GM21423 (cell line): ENCODE measurements at regions not wholly inside any gene's neighbourhood (a gene's known extent, or its start where the extent isn't known, plus 50 kb on each side); places are given as distances from the start of the nearest gene placed in this dataset.

ENCODE experiments used
- ATAC-seq: cut with Tn5 transposase; IDR thresholded peaks from one replicate; pipeline ENCODE4 v1.9.1; 2021; ENCODE audit warnings: mild to moderate bottlenecking, moderate library complexity; ENCODE audit not compliant: unreplicated experiment

- no peak for ATAC-seq
Measured at GRCh38 chr4:18247189-18247588, 225.6 kb upstream of the LCORL start.

GRCh38 chr4:18242919-18243693 is 221.6 kb upstream of the LCORL start:
- no peak for ATAC-seq

- no peak for ATAC-seq
Measured at GRCh38 chr4:18241727-18242126, 220.2 kb upstream of the LCORL start.

GRCh38 chr4:18234108-18234507 is 212.6 kb upstream of the LCORL start:
- no peak for ATAC-seq

- no peak for ATAC-seq
Measured at GRCh38 chr4:18231726-18232125, 210.2 kb upstream of the LCORL start.

- no peak for ATAC-seq
Measured at GRCh38 chr4:18227880-18228279, 206.3 kb upstream of the LCORL start.

GRCh38 chr4:18214411-18215055 is 193.0 kb upstream of the LCORL start:
- ATAC-seq, result no peak

- no peak for ATAC-seq
Measured at GRCh38 chr4:18213576-18214198, 192.1 kb upstream of the LCORL start.

- peak; percentile 69 for ATAC-seq
Measured at GRCh38 chr4:18209448-18209847, 187.9 kb upstream of the LCORL start.

GRCh38 chr4:18203966-18204365 is 182.4 kb upstream of the LCORL start:
- ATAC-seq, result no peak

GRCh38 chr4:18202486-18202885 is 180.9 kb upstream of the LCORL start:
- ATAC-seq, result no peak

GRCh38 chr4:18201885-18202284 is 180.3 kb upstream of the LCORL start:
- ATAC-seq, result no peak

- ATAC-seq, result no peak
Measured at GRCh38 chr4:18198653-18199052, 177.1 kb upstream of the LCORL start.

- ATAC-seq, result no peak
Measured at GRCh38 chr4:18197467-18197866, 175.9 kb upstream of the LCORL start.

GRCh38 chr4:18194278-18194677 is 172.7 kb upstream of the LCORL start:
- no peak for ATAC-seq

- ATAC-seq, result no peak
Measured at GRCh38 chr4:18192901-18193300, 171.3 kb upstream of the LCORL start.

GRCh38 chr4:18185491-18185890 is 163.9 kb upstream of the LCORL start:
- ATAC-seq, result no peak

- no peak for ATAC-seq
Measured at GRCh38 chr4:18180892-18181291, 159.3 kb upstream of the LCORL start.

GRCh38 chr4:18180122-18180521 is 158.6 kb upstream of the LCORL start:
- no peak for ATAC-seq

GRCh38 chr4:18171896-18172295 is 150.3 kb upstream of the LCORL start:
- ATAC-seq, result no peak

GRCh38 chr4:18167831-18168230 is 146.3 kb upstream of the LCORL start:
- no peak for ATAC-seq

GRCh38 chr4:18166925-18167324 is 145.4 kb upstream of the LCORL start:
- ATAC-seq, result no peak
